ENCODE measurements at regions not wholly inside any gene's neighbourhood (a gene's known extent, or its start where the extent isn't known, plus 50 kb on each side); places are given as distances from the start of the nearest gene placed in this dataset.

DNA sequence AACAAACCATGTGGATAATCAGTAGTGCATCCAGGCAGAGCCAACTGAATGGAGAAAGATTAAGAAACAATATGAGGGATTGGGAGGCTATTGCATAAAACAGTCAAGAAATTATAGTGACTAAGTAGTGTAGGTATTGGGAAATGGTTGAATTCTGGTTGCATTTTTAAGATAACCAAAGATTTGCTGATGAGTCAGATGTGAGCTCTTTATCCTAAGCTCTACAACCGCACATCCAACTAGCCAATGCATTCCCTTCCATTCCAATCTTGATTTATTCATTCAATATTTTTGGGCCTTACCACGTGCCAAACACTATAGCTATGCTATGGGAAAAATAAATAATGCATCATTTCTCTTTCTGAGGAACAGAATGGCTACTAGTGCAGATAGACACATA, 524.5 kb upstream of the RGMB start:
- DNase-seq (ENCODE audit: low spot score), result no peak
- TF ChIP-seq, protein P1, sequence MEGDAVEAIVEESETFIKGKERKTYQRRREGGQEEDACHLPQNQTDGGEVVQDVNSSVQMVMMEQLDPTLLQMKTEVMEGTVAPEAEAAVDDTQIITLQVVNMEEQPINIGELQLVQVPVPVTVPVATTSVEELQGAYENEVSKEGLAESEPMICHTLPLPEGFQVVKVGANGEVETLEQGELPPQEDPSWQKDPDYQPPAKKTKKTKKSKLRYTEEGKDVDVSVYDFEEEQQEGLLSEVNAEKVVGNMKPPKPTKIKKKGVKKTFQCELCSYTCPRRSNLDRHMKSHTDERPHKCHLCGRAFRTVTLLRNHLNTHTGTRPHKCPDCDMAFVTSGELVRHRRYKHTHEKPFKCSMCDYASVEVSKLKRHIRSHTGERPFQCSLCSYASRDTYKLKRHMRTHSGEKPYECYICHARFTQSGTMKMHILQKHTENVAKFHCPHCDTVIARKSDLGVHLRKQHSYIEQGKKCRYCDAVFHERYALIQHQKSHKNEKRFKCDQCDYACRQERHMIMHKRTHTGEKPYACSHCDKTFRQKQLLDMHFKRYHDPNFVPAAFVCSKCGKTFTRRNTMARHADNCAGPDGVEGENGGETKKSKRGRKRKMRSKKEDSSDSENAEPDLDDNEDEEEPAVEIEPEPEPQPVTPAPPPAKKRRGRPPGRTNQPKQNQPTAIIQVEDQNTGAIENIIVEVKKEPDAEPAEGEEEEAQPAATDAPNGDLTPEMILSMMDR (IDR thresholded peaks at IDR 0.05; ENCODE audit: extremely low read depth, missing control alignments), result no peak

DNA sequence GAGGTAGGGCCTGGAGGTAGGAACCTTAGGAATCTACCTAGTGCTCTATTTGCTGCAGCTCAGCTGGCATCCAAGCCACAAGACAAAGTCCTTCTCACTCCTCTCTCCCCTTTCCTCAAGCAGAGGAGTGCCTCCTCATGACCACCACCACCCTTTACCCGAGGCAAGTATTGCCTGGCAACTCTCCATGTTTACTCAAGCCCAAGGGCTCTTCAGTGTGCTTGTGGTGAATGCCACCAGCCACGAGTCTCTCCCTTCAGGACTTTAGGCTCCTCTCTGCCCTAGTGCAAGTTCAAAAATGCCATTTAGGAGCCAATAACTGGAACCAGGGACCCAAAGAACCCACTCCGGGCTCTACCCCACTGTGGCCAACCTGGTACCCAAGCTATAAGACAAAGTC, 514.5 kb upstream of the RGMB start:
- TF ChIP-seq, protein P1 (IDR thresholded peaks at IDR 0.05; ENCODE audit: extremely low read depth, missing control alignments), result no peak
- DNase-seq (ENCODE audit: low spot score), result no peak

DNA sequence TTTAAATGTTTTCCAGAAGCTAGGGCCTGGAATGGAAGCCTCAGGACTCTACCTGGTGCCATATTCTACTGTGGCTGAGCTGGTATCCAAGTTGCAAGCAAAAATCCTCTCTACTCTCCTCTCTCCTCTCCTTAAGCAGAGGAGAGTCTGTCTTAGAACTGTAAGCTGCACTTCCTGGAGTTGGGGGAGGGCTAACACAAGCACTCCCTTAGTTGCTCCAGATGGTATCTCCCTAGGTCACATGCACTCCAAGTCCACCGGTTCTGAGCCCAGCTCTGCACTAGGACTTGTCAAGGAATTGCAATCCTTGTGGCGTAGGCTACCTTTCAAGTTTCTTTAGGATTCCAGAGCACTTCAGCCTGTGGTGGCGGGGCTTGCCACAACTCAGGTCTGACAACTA, 513.9 kb upstream of the RGMB start:
- TF ChIP-seq, protein P1 (IDR thresholded peaks at IDR 0.05; ENCODE audit: extremely low read depth, missing control alignments), result no peak
- DNase-seq (ENCODE audit: low spot score), result no peak

DNA sequence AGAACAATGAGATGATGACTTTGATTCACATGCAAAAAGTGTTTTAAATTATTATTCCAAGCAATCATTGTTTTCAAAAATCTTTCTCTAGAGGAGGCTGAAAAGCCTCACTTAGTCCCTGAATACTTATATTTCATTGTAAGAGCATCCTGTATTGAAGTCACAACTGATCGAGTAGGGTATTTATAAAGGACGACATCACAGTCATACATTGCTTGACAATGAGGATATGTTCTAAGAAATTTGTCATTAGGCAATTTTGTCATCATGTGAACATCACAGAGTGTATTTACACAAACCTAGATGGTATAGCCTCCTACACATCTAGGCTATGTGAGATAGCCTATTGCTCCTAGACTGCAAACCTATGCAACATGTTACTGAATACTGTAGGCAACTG, 510.4 kb upstream of the RGMB start:
- no peak for DNase-seq (ENCODE audit: low spot score)
- TF ChIP-seq, protein P1 (IDR thresholded peaks at IDR 0.05; ENCODE audit: extremely low read depth, missing control alignments), result no peak

DNA sequence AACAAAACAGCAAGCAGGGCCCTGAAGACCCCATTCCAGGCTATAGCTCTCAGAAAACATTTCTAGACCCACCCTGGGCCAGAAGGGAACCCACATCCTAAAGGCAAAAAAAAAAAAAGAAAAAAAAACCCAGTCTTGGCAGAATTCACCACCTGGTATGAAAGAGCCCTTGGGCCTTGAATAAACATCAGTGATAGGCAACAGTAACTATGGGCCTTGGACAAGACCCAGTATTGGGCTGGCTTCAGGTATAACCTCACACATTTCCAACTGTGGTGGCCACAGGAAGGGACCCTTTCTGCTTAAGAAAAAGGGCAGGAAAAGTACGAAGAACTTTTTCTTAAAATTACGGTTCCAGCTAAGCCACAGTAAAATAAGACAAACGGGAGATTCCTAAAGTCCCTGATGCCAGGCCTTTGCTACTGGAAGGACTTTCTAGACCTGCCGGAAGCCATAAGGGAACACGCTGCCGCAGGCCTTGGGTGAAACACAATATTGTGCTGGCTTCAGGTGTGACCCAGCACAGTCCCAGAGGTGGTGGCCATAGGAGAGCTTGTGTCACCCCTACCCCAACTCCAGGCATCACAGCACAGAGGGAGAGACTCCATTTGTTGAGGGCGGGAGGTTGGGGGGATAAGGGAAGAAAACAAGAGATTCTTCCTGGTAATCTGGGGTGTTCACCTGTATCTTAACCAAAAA, 505.2 kb upstream of the RGMB start:
- TF ChIP-seq, protein P1 (IDR thresholded peaks at IDR 0.05; ENCODE audit: extremely low read depth, missing control alignments), result no peak
- DNase-seq (ENCODE audit: low spot score), result no peak

DNA sequence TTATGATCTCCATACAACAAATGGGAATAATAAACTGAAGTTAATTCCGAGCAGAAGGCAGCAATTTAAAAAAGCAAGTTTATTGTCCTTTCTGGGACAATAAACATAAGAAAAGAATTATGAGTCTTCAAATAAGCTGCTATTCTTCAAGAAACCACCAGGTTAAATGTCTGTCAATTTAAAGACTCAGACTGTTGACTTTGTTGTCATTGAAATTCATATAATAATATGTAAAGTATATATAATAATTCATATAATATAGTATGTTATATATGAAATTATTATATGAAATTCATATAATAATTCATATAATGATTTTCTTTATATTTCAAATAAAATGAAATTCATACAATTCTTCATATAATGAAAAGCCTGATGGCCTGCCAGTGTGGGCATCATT, 497.5 kb upstream of the RGMB start:
- TF ChIP-seq, protein P1 (IDR thresholded peaks at IDR 0.05; ENCODE audit: extremely low read depth, missing control alignments), result no peak
- DNase-seq (ENCODE audit: low spot score), result no peak

DNA sequence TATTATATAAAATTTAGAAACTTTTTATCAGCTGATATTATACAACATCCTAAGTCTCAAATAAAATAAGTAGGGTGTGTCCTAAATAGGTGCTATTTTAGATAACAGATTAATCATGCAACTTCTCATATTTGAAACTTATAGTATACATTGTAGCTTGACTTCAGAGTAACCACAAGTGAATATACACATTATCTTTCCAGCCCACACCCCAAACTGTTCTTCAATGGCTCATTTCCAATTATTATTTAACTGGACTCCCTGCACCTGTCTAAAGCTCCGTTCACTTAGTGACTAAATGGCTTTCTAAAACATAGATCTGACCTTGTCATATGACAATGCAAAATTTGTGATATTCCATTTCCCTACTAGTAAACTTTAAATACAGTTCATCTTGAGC, 490.9 kb upstream of the RGMB start:
- no peak for DNase-seq (ENCODE audit: low spot score)
- TF ChIP-seq, protein P1 (IDR thresholded peaks at IDR 0.05; ENCODE audit: extremely low read depth, missing control alignments), result no peak

Measured in GM20000 (cell line).